GM03348 (cell line): ENCODE measurements at regions not wholly inside any gene's neighbourhood (a gene's known extent, or its start where the extent isn't known, plus 50 kb on each side); places are given as distances from the start of the nearest gene placed in this dataset.

Source experiments
- DNase-seq: peaks from one replicate; pipeline ENCODE4 v3.0.0; 2012; ENCODE audit warnings: low spot score

GRCh38 chr17:33404070-33404819 lies 111.2 kb upstream of the ASIC2 start:
- no peak for DNase-seq

DNA sequence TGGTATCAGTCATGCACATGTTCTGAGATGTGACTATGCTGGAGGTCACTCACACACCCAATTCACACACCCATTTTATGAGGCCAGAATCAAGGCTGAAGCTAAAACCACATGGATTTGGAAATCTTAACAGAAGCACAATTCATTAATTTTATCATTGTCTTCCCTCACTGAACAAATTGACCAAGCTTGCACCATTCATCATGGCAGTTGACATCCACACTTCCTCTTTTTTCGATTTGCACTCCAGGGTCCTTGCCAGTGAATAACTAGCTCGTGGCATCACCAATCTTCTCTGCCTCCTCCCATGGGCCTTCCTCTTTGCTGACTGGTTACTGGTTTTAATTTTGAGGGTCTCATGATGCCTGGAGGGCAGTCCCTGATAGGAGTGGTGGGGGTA lies 123.0 kb upstream of the ASIC2 start:
- no peak for DNase-seq

GRCh38 chr17:33421933-33422332 lies 128.8 kb upstream of the ASIC2 start:
- no peak for DNase-seq

DNA sequence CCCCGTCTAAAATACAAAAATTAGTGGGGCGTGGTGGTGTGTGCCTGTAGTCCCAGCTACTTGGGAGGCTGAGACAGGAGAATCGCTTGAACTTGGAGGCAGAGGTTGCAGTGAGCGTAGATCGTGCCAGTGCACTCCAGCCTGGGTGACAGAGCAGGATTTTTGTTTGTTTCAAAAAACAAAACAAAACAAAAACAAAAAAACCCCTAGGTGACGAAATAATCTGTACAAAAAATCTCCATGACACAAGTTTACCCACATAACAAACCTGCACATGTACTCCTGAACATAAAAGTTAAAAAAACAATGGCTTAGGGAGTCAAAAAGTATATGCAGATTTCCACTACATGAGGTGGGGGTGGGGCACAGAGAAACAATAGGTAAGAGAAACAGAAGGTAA lies 140.5 kb upstream of the ASIC2 start:
- no peak for DNase-seq

GRCh38 chr17:33434841-33435240 lies 141.7 kb upstream of the ASIC2 start:
- DNase-seq, result no peak

DNA sequence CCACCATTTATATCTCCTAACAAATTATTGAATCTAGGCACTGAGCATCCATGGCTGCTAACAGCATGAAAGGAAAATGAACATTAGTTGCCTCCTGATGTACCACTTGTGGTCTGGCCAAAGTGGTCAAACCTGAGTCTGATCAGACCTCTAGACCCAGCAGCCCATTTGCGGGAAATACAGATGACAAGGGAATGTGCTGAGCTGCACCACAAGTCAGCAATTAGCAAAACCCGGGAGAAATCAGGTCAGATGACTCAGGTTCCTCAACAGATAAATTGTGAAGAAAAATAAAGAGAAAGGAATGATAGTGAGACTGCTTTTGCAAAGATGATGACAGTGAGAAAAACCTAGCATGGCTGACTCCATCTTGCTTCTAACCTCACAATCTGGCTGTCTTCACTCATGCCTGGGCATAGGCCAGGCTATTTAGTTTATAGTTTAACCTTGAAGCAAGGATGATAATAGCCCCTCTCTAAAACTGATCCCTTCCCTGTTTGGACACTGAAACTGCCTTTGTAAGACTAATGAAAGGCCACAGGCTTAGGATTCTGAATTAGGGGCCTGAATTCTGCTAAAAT lies 142.7 kb upstream of the ASIC2 start:
- no peak for DNase-seq

DNA sequence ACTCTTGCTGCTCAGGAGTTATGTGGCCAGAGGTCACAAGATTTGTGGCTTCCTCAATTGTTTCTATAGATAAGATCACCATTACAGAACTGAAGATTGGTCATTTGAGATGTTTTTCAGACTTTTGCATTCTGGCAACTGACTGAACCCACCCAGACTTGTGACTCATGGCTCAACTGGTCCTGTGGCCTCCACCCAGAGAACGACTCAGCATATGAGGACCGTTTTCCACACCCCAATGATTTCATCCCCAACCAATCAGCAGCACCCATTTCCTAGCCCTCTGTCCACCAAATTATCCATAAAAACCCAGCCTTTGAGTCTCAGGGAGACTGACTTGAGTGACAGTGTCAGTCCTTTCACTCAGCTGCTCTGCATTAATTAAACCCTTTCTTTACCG lies 143.2 kb upstream of the ASIC2 start:
- no peak for DNase-seq

- DNase-seq, result no peak
These were observed 145.0 kb upstream of the ASIC2 start for GRCh38 chr17:33438139-33438538.

DNA sequence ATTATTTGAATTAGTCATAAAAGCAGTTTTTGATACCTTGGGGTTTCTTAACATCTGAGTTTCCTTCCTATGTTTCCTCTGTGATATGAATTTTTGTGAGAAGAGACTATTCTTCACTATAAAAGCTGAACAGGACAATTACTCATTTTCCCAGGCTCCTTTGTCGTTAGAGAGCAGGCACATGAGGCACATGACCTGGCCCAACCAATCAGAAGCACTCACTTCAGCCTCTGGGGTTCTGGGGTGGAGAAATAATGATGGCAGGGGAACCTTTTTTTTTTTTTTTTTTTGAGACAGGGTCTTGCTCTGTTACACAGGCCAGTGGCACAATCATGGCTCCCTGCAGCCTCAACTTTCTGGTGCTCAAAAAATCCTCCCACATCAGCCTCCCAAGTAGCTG lies 145.5 kb upstream of the ASIC2 start:
- DNase-seq, result no peak

GRCh38 chr17:33442320-33442719 lies 149.2 kb upstream of the ASIC2 start:
- DNase-seq, result no peak

GRCh38 chr17:33444731-33445130 lies 151.6 kb upstream of the ASIC2 start:
- DNase-seq, result no peak

- DNase-seq, result no peak
These were observed 154.0 kb upstream of the ASIC2 start for GRCh38 chr17:33447090-33447489.

- DNase-seq, result no peak
These were observed 158.1 kb upstream of the ASIC2 start for GRCh38 chr17:33451221-33451620.

GRCh38 chr17:33457477-33457876 lies 164.4 kb upstream of the ASIC2 start:
- DNase-seq, result no peak

DNA sequence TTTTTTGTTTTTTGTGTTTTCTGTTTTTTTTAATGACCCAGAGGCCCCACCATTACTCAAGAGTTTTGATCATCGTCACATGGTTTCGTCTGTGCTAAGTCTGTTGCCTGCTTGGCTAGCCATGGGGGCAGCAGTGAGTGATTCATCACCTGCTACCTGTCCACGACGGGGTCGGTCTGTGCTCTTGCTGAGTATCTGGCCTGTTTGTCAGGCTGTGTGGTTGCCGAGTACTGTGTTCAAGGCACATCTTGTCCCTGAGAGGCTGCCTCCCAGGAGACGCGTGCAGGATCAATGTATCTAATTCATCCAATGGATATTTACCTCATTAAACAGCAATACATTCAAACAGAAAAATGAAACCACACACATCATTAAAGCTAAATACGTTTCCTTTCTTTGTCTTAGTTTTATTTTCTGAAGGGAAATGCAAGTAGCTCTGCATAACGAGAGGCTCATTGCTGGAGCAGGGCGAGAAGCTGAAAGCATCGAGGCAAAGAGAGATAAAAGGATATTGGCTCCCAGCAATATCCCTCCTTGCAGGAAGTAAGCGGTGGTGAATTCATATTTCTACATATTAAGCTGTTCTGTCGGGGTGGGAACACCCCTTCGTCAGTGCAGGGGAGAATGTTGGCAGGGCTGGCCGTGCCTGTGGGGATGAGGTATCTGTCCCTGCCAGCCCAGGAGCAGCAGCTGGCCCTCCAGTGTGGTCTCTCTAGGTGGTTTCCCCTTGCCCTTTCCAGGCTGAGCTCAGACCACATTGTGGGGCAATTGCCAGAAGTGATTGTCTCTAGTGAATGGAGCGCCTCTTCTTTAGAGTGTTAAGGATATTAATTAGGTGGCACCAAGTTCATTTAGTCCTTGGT lies 166.2 kb upstream of the ASIC2 start:
- DNase-seq, result no peak

DNA sequence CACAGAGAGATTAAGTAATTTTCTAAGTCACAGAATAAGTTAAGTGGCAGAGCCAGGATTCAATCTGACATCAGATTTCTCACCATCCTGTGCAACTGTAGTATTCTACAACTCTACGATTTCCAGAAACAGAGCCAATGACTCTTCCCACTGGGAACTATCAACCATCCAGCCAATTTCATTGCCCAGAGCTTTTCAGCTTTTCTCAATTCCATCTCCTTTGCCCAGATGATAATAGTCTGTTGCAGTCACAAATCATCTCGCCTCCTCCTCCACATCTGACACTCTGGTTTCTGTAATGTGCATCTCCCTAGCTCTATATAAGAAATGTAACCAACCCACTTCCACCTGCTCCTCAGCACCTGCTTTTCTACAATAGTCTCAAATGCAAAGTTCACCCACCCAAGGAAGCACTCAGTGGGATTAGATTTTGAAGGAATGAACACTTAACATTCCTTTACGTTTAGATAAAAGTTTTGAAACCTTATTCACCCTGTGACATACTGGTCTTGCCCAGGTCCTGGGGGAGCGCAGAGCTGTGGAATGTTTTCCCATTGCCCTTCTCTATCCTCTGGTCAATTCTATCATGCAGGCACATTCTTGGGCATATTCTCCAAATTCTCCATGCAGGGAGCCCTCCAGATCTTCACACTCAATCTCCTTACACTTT lies 167.8 kb upstream of the ASIC2 start:
- no peak for DNase-seq

DNA sequence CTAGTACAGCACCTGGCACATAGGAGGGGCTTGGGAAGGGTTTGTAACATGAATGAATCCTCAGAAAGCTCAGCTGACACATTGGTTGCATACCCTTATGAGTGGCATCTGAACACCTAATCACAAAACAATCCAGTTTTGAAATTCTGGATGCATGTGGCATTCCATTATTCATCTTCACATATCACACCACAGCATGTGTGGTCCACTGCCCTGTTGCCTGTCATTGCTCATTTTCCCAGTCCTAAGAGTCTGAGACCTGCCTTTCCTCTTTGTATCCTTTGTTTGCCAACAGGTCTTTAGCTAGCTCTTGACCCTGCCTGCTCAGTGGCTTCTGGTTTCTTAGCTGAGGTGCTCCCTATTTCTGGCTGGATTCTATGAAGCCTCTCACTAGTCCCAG lies 170.8 kb upstream of the ASIC2 start:
- no peak for DNase-seq

DNA sequence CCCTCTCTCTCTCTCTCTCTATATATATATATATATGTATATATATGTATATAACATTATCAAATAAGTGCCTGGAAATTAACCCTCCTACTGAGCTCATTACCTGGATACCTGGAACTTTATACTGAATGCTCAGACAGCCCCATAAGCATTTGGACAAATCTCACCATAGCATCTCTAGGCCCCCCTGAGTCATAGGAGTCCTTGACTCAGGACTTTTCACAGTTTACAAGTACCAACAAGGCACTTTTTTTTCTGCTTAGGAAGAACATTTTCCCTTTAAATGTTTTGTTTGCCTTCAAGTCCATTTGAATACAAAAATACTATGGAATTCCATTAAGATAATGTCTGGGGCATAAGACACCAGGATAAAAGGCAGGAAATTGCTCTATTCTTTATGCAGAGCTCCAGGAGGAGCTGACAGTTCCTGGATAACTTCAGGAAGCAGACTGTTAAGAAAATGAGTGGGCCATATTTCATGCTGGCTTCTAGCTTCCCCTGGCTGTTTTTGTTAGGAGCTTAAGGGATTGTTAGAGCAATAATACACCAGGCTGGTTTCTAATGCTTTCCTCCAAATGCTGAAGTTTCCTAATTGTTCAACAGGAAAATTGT lies 171.7 kb upstream of the ASIC2 start:
- no peak for DNase-seq

DNA sequence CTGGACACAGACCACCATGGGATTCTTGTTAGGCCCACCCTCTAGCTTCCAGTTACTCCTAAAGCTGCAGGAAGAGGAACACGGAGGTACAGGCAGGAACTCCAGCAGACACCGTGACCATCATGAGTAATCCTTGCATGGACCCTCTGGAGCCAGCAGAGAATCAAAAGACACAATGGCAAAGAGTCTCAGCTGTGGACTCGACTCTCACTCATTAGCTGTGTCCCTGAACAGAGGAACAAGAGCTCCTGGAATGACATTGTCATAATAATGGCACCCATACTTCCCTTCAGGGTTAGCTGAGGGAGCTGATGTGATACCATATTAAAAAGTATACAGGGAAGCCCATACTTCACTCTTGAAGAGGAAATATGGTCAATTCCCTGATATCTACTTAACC lies 176.3 kb upstream of the ASIC2 start:
- DNase-seq, result no peak

GRCh38 chr17:33469911-33470310 lies 176.8 kb upstream of the ASIC2 start:
- DNase-seq, result peak; percentile 79

- no peak for DNase-seq
These were observed 180.0 kb upstream of the ASIC2 start for GRCh38 chr17:33473061-33473460.

GRCh38 chr17:33474789-33475188 lies 181.7 kb upstream of the ASIC2 start:
- DNase-seq, result no peak
